ENCODE measurements at regions not wholly inside any gene's neighbourhood (a gene's known extent, or its start where the extent isn't known, plus 50 kb on each side); places are given as distances from the start of the nearest gene placed in this dataset.
A peak's percentile ranks its signal among the peaks of the same experiment; 100 is the strongest.
"Not testable (repeated sequence)": the region's sequence is repeated elsewhere in the genome, so short reads cannot be mapped to it uniquely, and the experiment has no call there.

DNA sequence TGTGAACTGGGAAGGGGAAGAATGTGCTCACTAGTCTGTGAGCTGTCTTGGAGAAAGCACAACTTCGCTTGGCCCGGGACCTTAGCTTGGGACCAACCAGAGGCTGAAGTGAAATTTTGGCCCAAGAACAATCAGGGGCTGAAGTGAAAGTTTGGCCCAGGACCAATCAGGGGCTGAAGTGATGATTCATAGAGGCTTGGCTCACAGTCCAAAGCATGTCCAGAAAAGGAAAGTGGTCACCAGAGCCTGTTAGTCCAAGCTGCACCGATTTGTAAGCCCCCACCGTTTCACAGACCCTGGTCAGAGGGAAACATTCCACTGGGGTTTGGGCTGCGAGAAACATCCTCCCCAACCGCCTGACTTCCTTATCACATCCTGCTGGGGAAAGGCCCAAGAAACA, 763.3 kb downstream of the SPATA31A7 start:
- not testable (repeated sequence) for H3K4me3 ChIP-seq (ENCODE audit: low read depth, low read length); DNase-seq (ENCODE audit: low read depth)

DNA sequence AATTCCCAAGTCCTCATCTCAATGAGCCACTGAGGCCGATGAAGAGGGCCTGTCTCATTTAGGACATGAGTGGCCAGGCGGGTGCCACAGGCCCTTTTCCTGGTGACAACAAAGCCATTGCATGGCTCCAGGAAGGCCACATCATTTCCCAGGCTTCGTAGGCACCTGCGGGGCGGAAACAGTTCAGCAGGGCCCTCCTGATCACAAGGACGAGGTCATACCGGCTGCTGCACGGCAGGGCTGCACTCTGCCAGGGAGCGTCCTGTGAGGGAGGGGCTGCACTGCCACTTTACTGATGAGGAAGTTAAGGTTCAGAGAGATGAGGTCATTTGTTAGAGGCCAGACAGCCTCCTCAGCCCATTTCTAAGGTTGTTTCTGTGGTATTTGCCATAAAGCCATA, 781.8 kb downstream of the SPATA31A7 start:
- not testable (repeated sequence) for DNase-seq (ENCODE audit: low read depth); H3K4me3 ChIP-seq (ENCODE audit: low read depth, low read length)

DNA sequence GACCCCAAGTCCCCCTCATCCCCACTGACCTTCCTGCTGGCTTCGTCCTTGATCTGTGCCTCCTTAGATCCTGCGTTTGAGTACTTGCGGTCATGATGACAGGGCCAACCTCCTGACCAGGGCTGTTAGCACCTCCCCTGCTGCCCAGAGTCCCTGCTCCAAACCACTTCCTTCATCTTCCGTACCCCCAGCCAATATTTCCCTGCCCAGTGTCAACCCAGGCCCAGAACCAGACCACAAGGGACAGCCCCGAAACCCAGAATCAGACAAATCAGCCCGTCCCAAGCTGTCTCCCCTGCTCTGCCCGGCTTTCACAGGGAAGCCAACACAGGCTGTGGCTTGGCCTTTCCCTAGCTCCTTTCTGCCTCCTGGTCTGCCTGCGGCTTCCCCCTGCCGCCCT, 784.7 kb downstream of the SPATA31A7 start:
- DNase-seq (ENCODE audit: low read depth); H3K4me3 ChIP-seq (ENCODE audit: low read depth, low read length): not testable (repeated sequence)

DNA sequence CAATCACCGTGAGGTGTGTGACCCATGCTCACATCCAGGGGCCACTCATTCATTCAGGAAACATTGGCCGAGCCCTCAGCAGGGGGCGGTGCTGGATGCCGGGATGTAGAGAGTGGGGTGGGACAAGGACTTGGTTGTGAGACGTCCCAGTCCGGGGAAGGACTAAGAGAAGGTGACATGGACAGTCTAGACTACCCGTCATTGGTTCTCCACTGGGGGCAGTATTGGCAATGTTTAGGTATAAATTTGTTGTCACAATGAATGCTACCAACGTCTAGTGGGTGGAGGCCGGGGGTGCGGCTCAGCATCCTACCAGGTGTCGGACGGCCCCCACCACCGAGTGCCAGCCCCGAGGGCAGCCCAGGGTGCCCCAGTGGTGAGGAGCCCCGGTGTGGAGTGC, 786.5 kb downstream of the SPATA31A7 start:
- DNase-seq (ENCODE audit: low read depth); H3K4me3 ChIP-seq (ENCODE audit: low read depth, low read length): not testable (repeated sequence)

DNA sequence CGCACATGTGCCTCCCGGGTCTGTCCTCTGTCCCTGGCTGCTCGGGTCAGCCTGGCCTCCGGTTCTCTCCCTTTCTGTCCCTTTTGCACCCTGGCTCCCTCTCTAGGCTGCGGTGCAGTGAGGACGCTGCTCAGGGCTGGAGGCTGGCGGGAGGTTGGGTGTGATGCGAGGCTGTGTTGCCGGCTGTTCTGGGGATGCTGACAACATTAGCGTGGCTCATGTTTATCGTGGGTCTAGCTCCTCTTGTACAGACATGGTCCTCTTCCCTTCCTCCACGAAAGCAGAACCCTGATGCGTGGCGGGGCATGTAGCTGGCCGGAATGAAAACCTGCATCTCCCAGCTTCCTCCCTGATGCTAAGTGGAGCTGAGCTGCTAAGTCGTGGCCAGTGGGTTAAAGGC, 792.9 kb downstream of the SPATA31A7 start:
- not testable (repeated sequence) for H3K4me3 ChIP-seq (ENCODE audit: low read depth, low read length); DNase-seq (ENCODE audit: low read depth)

DNA sequence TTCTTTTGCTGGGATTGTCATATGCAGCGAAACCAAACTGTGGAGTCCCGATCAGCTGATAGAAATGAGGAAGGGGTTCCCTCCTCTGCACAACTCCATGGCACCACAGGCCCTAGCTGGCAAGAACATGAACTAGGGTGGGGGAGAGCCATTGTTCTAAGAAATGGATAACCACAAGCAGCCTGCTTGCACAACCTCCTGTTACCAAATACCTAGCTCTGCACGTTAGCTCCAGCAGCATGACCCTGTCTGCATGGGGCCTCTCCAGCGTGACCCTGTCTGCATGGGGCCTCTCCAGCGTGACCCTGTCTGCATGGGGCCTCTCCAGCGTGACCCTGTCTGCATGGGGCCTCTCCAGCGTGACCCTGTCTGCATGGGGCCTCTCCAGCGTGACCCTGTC, 793.6 kb downstream of the SPATA31A7 start:
- H3K4me3 ChIP-seq (ENCODE audit: low read depth, low read length); DNase-seq (ENCODE audit: low read depth): not testable (repeated sequence)

DNA sequence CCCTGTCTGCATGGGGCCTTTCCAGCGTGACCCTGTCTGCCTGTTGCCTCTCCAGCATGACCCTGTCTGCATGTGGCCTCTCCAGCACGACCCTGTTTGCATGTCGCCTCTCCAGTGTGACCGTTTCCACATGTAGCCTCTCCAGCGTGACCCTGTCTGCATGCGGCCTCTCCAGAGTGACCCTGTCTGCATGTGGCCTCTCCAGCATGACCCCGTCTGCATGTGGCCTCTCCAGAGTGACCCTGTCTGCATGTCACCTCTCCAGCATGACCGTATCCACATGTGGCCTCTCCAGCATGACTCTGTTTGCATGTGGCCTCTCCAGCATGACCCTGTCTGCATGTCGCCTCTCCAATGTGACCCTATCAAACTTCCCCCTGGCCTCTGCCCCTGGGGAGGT, 794.1 kb downstream of the SPATA31A7 start:
- DNase-seq (ENCODE audit: low read depth); H3K4me3 ChIP-seq (ENCODE audit: low read depth, low read length): not testable (repeated sequence)

DNA sequence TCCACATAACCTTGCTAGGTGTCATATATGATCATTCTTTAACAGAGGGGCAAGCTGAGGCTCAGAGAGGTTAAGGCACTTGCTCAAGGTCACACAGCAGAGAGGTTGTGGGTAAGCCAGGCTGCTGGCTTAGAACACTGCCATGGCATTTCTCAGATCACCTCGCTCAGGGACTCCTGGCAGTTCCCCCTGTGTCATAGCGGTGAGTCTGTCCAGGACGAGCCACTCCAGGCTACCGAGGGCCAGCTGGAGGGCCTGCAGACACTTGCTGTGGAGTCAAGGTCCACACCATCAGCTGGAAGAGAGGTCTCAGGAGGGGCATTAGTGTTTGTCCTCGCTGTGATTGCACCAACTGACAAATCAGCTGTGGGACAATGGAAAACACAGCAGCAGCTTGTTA, 794.7 kb downstream of the SPATA31A7 start:
- not testable (repeated sequence) for DNase-seq (ENCODE audit: low read depth); H3K4me3 ChIP-seq (ENCODE audit: low read depth, low read length)

DNA sequence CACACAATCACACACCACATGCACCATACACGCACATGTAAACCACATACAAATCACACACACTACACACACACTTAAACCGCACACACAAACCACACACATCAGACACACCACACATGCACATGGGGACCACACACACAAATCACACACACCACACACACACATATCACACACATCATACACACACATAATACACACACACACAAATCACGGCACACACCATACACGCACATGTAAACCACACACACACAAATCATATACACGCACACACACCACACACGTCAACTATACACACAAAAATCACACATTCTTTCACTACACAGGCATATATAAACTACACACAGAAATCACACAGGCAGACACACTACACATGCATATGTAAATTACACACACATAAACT, 802.3 kb downstream of the SPATA31A7 start:
- H3K4me3 ChIP-seq (ENCODE audit: low read depth, low read length); DNase-seq (ENCODE audit: low read depth): not testable (repeated sequence)

DNA sequence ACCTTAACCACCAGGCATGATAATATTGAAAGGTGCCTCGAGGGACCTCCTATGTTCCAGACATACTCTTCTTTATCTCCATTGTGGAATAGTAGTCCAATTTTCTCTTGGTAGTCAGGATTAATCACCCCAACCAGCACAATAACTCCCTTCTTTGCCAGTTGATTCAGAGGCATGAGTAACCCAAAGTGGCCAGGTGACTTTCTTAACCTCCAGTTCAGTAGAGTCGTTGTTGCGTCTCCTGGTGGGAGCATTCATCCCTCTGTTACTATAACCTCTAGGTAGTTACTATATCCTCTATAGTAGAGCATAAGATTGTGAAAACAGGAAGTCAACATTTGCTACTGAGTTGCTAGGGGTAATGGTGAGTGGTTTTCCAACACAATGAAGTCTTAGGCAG, 842.6 kb downstream of the SPATA31A7 start:
- H3K4me3 ChIP-seq (ENCODE audit: low read depth, low read length); DNase-seq (ENCODE audit: low read depth): not testable (repeated sequence)

DNA sequence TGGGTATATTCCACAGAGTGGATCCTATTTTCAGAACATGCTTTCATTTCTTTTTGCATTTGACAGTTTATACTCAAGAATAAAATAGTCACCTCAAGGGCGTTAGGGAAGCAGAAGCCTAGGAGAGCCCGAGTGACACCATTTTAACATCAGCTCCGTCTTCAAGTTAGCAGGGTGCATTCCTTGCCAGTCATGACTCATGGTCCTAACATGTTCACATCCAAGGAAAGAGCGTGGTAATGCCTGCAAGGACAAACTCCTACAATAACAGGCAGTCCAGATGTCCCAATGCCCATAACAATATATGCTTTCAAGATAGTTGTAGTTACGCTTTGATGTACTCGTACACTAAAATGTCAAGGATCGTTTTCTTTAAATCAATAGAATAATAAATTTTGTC, 848.4 kb downstream of the SPATA31A7 start:
- DNase-seq (ENCODE audit: low read depth); H3K4me3 ChIP-seq (ENCODE audit: low read depth, low read length): not testable (repeated sequence)

DNA sequence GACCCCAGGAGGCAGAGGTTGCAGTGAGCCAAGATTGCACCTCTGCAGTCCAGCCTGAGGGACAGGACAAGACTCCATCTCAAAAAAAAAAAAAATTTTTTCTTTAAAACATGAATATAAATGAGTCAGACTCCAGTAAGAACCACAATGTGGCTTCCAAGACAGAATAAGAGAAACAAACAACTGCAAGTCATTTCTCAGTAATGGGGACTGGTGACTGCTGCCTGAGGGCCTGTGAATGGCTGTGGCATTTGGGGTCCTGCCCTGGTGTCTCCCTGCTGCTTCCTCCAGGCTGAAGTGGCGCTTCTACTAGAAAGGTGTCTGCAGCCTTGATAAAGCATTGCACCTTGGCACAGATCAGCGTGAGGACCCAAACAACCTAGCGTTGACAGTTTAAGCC, 868.3 kb downstream of the SPATA31A7 start:
- not testable (repeated sequence) for H3K4me3 ChIP-seq (ENCODE audit: low read depth, low read length)
- peak; percentile 1 for DNase-seq (ENCODE audit: low read depth)

DNA sequence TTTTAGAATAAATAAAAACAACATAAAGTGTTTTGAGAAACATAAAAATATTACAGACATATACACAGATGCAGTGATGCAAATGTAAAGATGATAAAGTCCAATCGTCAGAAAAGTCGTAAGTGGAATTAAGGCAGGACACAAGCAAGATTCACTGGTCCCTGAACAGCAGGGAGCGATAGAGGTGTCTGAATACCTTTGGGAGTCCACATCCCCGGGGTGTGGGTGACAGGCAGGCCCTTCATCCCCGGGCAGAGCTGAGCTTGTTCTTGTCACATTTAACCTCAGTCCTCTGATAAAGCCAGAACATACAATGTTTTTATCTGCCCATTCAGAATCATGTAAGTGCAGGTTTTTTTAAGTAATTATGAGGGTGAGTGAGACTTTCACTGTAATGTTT, 881.2 kb downstream of the SPATA31A7 start:
- DNase-seq (ENCODE audit: low read depth); H3K4me3 ChIP-seq (ENCODE audit: low read depth, low read length): not testable (repeated sequence)

DNA sequence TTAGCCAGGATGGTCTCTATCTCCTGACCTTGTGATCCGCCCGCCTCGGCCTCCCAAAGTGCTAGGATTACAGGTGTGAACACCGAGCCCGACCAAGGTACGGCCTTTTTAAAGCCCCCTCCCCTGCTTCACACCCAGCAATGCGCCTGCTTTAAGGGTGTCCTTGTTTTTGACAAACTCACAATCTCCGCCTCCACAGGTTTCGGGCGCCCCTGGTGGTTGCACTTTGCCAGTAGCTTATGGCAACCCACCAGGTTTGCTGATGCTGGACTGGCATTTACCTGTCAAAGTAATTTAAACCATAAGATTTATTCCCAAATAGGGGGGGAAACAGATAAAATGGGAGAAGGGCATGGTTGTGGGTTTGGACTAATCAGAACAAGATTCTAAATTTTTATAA, 883.6 kb downstream of the SPATA31A7 start:
- H3K4me3 ChIP-seq (ENCODE audit: low read depth, low read length); DNase-seq (ENCODE audit: low read depth): not testable (repeated sequence)

DNA sequence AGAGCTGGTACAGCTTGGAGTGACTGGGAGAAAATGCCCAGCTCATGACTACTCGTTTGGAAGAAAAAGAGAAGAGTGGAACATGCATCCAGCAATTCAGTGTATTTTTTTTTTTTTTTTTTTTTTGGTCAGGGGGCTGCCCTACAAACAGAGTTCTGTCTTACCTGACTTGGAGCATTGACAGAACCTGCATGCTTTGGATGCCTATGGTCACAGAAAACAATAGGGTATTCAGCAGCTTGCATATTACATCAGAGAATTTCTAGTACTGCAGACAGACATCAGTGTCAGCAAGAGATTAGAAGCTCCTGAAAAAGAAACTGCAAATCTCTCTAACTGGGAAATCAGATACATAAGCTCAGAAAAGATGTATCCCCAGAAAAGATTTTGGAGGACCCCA, 894.4 kb downstream of the SPATA31A7 start:
- not testable (repeated sequence) for H3K4me3 ChIP-seq (ENCODE audit: low read depth, low read length); DNase-seq (ENCODE audit: low read depth)

DNA sequence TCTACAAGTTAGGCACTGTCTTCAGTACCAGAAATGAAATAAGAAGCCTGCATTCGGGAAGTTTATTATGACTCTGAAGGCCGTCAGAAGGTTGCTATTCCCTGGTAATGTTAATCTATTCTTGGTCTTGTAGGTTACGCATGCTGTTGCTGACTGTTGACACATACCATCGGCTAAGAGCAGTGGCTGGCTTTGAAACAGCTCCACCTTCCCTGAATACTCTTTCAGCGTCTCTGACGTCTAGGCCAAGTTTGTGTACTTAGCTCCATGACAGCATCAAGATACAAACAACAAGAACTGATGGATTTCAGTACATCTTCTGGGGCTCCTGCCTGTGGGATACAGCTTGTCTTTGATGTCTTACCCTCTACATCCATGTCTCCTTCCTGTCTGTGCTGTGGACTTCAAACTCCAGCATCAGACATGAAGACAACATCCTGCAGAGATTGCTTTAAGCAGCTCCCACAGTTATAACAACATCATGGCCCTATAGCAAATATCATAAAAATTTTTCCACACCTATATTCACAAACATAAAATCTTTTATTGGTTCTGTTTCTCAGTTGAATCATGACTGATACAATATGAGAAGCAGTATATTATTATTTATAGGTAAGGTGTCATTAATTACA, 906.0 kb downstream of the SPATA31A7 start:
- not testable (repeated sequence) for H3K4me3 ChIP-seq (ENCODE audit: low read depth, low read length); DNase-seq (ENCODE audit: low read depth)

DNA sequence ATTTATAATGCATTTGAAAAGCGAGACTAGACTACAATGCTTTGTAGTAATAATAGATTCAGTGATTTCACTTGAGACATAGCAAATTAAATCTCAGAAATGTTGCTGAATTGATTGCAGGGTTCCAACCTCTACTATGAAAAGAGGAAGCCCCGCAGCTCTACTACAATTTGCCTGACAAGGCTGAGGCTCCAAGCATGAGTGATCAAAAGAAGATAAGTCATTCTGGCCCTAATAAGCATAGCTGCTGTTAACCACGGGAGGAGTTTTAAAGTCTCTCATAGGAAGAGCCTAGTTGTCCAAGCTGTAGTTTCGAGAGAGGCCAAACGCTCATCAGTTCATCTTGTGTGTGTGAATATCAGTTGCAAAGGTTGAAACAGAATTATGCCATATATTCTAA, 920.6 kb downstream of the SPATA31A7 start:
- DNase-seq (ENCODE audit: low read depth); H3K4me3 ChIP-seq (ENCODE audit: low read depth, low read length): not testable (repeated sequence)

DNA sequence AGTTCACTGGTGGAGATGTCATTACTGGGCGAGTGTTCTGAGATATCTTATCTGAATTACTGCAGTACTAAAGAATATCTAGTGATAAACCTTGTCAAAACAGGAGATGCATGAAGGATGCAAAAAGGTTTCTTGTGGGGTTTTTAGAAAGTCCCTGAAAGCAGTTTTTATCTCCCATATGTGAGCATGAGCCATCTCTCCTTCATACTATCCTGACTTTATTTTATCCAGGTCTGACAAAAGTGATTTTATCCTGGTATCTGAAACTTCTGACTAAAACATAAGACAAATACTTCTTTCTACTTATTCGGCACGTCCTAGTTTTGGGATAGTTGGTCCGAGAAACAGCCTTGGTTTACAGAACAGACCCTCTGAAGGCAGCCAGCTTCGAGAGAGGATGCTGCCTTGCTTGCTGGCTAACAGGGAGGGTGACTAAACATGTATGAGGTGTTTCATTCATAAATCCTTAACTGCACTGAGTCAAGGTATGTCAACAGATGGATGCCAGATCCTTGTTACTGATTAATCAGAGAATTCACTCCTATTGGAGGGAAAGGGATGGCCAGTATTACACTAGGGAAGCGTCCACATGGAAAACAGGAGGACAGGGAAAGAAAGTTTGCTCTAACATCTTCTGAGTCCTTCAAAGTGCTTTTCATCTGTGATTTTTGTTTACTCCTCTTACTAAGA, 927.3 kb downstream of the SPATA31A7 start:
- not testable (repeated sequence) for DNase-seq (ENCODE audit: low read depth); H3K4me3 ChIP-seq (ENCODE audit: low read depth, low read length)

DNA sequence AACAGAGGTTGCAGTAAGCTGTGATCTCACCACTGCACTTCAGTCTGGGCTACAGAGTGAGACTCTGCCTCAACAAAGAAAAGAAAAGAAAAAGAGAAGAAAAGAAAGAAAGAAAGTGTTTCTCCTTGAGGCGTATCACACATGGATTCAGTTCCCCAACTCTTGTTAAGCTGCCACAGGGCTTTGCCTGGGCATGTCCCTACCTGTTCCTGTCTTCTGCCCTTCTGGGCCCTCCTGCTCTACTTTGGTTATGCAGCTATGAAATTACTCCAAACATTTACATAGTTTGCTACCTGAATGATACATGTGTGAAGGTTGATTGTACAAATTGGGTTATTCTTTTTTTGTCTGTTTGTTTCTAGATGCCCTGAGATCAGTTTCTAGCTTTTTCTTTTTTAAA, 929.8 kb downstream of the SPATA31A7 start:
- H3K4me3 ChIP-seq (ENCODE audit: low read depth, low read length), result not testable (repeated sequence)

DNA sequence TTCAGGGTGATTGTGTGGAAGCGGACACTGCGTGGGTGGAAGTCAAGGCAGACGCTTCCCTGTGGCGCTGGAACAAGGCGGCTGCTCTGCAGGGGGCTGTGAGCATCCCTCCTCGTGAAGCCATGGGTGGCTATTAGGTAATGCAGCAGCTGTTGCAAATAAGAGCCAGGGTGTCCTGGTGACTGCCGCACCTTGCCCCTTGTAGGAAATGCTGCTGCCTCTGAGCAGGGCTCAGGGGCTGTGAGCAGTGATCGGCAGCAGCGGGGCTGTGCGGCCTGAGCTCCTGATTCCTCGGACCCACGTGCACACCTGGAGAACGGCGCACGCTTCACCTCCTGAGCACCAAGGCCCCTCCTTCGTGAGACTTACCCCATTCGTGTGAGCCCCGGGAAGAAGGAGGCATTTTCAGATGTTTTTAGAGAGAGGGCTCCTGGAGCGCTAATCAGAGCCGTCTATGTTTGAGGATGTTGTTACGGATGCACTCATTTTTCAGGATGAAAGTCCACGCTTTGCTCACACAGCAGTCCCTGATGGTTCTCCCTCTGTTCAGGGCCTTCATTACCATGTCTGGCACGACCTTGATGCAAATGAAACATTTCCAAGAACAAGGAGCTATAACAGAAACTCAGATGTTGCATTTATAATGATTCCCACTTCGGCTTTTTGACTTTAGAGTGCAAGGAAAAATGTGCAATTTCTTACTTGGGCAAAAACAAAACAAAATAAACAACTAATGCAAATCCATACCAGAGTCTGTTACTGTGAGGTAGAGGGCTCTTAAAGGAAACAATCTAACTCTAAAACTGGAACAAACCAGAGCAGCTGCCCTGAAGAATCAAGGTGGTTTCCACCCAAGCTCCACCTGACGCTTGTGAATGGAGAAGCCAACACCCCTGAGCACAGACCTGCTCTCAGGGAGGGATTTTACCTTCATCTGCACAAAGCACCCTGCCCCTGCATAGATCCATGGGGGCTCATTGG, 936.1 kb downstream of the SPATA31A7 start:
- not testable (repeated sequence) for DNase-seq (ENCODE audit: low read depth)

More for the DNA sequence above, 929.8 kb downstream of the SPATA31A7 start:
- not testable (repeated sequence) for DNase-seq (ENCODE audit: low read depth)

More for the DNA sequence above, 936.1 kb downstream of the SPATA31A7 start:
- not testable (repeated sequence) for H3K4me3 ChIP-seq (ENCODE audit: low read depth, low read length)
